ENCODE measurements at regions not wholly inside any gene's neighbourhood (a gene's known extent, or its start where the extent isn't known, plus 50 kb on each side); places are given as distances from the start of the nearest gene placed in this dataset.

GRCh38 chr9:29060041-29060440 lies 1486.8 kb upstream of the C9orf72 start:
- Histone ChIP-seq H3K4me1 (no peaks in the 10 kb centered on the region), H3K9me3 (no peaks in the 10 kb centered on the region), H3K36me3 (no peaks in the 10 kb centered on the region), H3K27ac (no peak overlapping the region), H3K4me3 (replicated peaks in 1 of 3) (no peak overlapping the region), H3K27me3 (no peaks in the 10 kb centered on the region)
- no peak for DNase-seq
- intact Hi-C loops (cut with DNase I), result no loop called here
- WGBS, 2 donors, result 19 to 21% methylated on average over 1 of the region's 1 CpG
- TF ChIP-seq POLR2A (IDR thresholded peaks at IDR 0.05) (no peak), CTCF (IDR thresholded peaks at IDR 0.05) (no peak)

- intact Hi-C loops (cut with DNase I), result no loop called here
- no peaks in the 10 kb centered on the region for H3K9me3 ChIP-seq
- H3K4me1 ChIP-seq, result no peaks in the 10 kb centered on the region
- H3K4me3 ChIP-seq (replicated peaks in 1 of 3), result no peak overlapping the region
- H3K36me3 ChIP-seq, result no peaks in the 10 kb centered on the region
- WGBS, 2 donors, result 68 to 79% methylated on average over 1 of the region's 1 CpG
- no peak for DNase-seq
- H3K27ac ChIP-seq, result no peak overlapping the region
- H3K27me3 ChIP-seq, result no peaks in the 10 kb centered on the region
- no peak for TF ChIP-seq POLR2A (IDR thresholded peaks at IDR 0.05)
- no peak for TF ChIP-seq CTCF (IDR thresholded peaks at IDR 0.05)
These were observed 1489.2 kb upstream of the C9orf72 start for GRCh38 chr9:29062446-29062845.

GRCh38 chr9:29063031-29063430 lies 1489.8 kb upstream of the C9orf72 start:
- no peaks in the 10 kb centered on the region for H3K4me1 ChIP-seq
- H3K4me3 ChIP-seq (replicated peaks in 1 of 3), result no peak overlapping the region
- H3K27me3 ChIP-seq, result no peaks in the 10 kb centered on the region
- 81 to 94% methylated on average over 1 of the region's 1 CpG for WGBS, 2 donors
- H3K9me3 ChIP-seq, result no peaks in the 10 kb centered on the region
- no peak for DNase-seq
- no peak overlapping the region for H3K27ac ChIP-seq
- no peaks in the 10 kb centered on the region for H3K36me3 ChIP-seq
- intact Hi-C loops (cut with DNase I), result no loop called here
- no peak for TF ChIP-seq CTCF (IDR thresholded peaks at IDR 0.05)

- Histone ChIP-seq H3K4me1 (no peaks in the 10 kb centered on the region), H3K4me3 (replicated peaks in 1 of 3) (no peak overlapping the region), H3K36me3 (no peaks in the 10 kb centered on the region), H3K27me3 (no peaks in the 10 kb centered on the region), H3K9me3 (no peaks in the 10 kb centered on the region), H3K27ac (no peak overlapping the region)
- 92 to 96% methylated on average over 3 of the region's 3 CpGs for WGBS, 2 donors
- DNase-seq, result no peak
- no peak for TF ChIP-seq POLR2A (IDR thresholded peaks at IDR 0.05)
- no peak for TF ChIP-seq CTCF (IDR thresholded peaks at IDR 0.05)
- intact Hi-C loops (cut with DNase I), result no loop called here
These were observed 1492.9 kb upstream of the C9orf72 start for GRCh38 chr9:29066141-29066640.

- Histone ChIP-seq H3K27ac (no peak overlapping the region), H3K9me3 (no peaks in the 10 kb centered on the region), H3K27me3 (no peaks in the 10 kb centered on the region), H3K36me3 (no peaks in the 10 kb centered on the region), H3K4me1 (no peaks in the 10 kb centered on the region), H3K4me3 (replicated peaks in 1 of 3) (no peak overlapping the region)
- intact Hi-C loops (cut with DNase I), result no loop called here
- no peak for DNase-seq
- 72 to 79% methylated on average over 2 of the region's 2 CpGs for WGBS, 2 donors
- TF ChIP-seq CTCF (IDR thresholded peaks at IDR 0.05) (no peak), POLR2A (IDR thresholded peaks at IDR 0.05) (no peak)
These were observed 1495.2 kb upstream of the C9orf72 start for GRCh38 chr9:29068461-29068860.

All from thyroid gland (tissue), 4 donors.